ENCODE measurements at regions not wholly inside any gene's neighbourhood (a gene's known extent, or its start where the extent isn't known, plus 50 kb on each side); places are given as distances from the start of the nearest gene placed in this dataset.

DNA sequence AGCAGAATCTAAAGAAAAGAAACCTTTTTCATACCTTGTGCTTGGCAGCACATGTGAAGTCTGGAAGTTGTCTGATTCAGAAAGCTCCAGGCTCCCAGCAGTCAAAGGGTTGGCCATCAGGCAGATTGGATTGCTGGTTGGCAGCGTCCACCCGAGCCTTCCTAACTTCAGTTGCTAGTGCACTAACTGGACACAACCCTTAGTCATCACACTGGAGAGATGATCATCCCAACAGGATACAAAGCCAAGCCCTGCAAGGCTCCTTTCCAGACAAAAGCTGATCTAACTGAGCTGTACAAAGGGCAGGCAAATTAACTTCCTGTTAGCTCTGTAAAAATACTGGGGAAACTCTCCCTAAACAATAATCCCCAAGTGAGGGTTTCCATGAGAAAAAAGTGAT is 185.6 kb downstream of the SNX18 start:
- CTCF ChIA-PET, result no interaction called here
- H3K9me3 ChIP-seq (ENCODE audit: control insufficient read depth in 2 of 3, low read length in 3 of 3), result no peaks in the 10 kb centered on the region
- Mint-ChIP-seq H3K4me3 (no peak overlapping the region), H3K27me3 (peaks cover 0 to 9% (median 0%) of the 10 kb centered on the region in 5 donors), H3K36me3 (peaks cover 0 to 3% (median 0%) of the 10 kb centered on the region in 5 donors), H3K4me1 (peaks cover 0 to 16% (median 5%) of the 10 kb centered on the region in 7 donors), H3K9me3 (no peaks in the 10 kb centered on the region), H3K27ac (peak overlapping the region in 1 of 9 donors; percentile 18)
- no peak for ATAC-seq
- no peak overlapping the region for H3K27ac ChIP-seq (ENCODE audit: low read depth, low read length)
- no peaks in the 10 kb centered on the region for H3K4me1 ChIP-seq (ENCODE audit: control insufficient read depth in 2 of 2, insufficient read depth in 2 of 2, low read length in 2 of 2)
- H3K36me3 ChIP-seq (ENCODE audit: control insufficient read depth in 2 of 3, insufficient read depth in 3 of 3, low read length in 3 of 3), result no peaks in the 10 kb centered on the region
- POLR2A ChIA-PET, result interaction anchor here (0.6 kb wide), 1 partner anchor 15 kb away, joined by 3 read pairs; no protein-coding TSS in a partner anchor
- H3K27me3 ChIP-seq (ENCODE audit: control insufficient read depth in 2 of 2, insufficient read depth in 2 of 2, low read length in 2 of 2), result no peaks in the 10 kb centered on the region
- DNase-seq, result no peak
- no peak overlapping the region for H3K4me3 ChIP-seq (ENCODE audit: low read length)
- intact Hi-C loops (cut with micrococcal nuclease), result no loop called here

DNA sequence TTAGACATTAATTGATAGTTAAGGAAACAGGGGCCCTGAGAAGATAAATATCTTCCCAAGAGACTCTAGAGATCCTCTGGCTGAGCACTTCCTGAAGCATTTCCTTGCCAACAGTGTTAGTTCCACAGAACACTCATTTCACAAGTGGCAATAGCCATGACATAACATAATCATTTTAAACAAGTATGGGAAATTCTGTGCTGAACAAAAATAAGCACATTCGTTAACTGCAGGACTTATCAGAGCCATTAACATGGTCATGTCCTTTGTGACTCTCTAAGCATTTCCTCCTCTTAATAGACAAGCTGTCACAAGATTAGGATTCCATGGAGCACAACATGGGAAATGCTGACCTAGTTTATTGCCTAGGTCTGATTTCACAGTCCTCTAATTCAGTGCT is 184.9 kb downstream of the SNX18 start:
- DNase-seq, result no peak
- intact Hi-C loops (cut with micrococcal nuclease), result no loop called here
- peaks cover 0 to 3% (median 0%) of the 10 kb centered on the region in 5 donors for H3K36me3 Mint-ChIP-seq
- no peak for ATAC-seq
- no peak overlapping the region for H3K27ac Mint-ChIP-seq
- Histone ChIP-seq H3K4me3 (ENCODE audit: low read length) (no peak overlapping the region), H3K4me1 (ENCODE audit: control insufficient read depth in 2 of 2, insufficient read depth in 2 of 2, low read length in 2 of 2) (no peaks in the 10 kb centered on the region), H3K27me3 (ENCODE audit: control insufficient read depth in 2 of 2, insufficient read depth in 2 of 2, low read length in 2 of 2) (no peaks in the 10 kb centered on the region), H3K9me3 (ENCODE audit: control insufficient read depth in 2 of 3, low read length in 3 of 3) (no peaks in the 10 kb centered on the region), H3K36me3 (ENCODE audit: control insufficient read depth in 2 of 3, insufficient read depth in 3 of 3, low read length in 3 of 3) (no peaks in the 10 kb centered on the region), H3K27ac (ENCODE audit: low read depth, low read length) (no peak overlapping the region)
- H3K4me3 Mint-ChIP-seq, result no peak overlapping the region
- no peaks in the 10 kb centered on the region for H3K9me3 Mint-ChIP-seq
- peaks cover 0 to 16% (median 5%) of the 10 kb centered on the region in 7 donors for H3K4me1 Mint-ChIP-seq
- CTCF ChIA-PET, result no interaction called here
- POLR2A ChIA-PET, result no interaction called here
- peaks cover 0 to 9% (median 0%) of the 10 kb centered on the region in 5 donors for H3K27me3 Mint-ChIP-seq

DNA sequence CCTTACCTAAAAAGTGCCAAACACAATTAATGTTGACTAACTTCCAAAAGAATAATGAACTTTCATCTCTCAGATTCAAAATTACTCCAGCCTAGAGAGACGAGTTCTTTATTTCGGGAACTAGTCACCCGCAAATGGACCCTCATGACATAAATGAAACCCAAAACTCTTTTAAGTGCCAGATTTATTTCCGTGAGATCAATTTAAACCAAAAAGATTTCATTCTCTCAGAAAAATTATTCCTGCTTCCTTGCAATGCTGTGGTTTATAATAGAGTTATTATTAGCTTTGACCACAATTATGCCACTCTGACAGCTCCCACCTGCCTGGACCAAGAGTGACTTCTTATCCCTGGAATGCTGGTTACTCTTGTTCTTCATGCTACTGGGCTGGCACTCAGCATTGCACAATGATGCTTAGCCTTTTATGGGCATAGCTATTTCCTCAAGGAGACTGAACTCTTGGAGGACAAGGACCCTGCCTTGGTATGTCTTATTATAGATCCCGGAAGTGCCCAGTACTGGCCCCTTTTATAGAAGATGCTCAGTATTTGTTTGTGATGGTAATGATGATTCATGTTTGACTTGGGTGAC is 183.5 kb downstream of the SNX18 start:
- Histone ChIP-seq H3K36me3 (ENCODE audit: control insufficient read depth in 2 of 3, insufficient read depth in 3 of 3, low read length in 3 of 3) (no peaks in the 10 kb centered on the region), H3K4me3 (ENCODE audit: low read length) (no peak overlapping the region), H3K4me1 (ENCODE audit: control insufficient read depth in 2 of 2, insufficient read depth in 2 of 2, low read length in 2 of 2) (no peaks in the 10 kb centered on the region), H3K27ac (ENCODE audit: low read depth, low read length) (no peak overlapping the region), H3K27me3 (ENCODE audit: control insufficient read depth in 2 of 2, insufficient read depth in 2 of 2, low read length in 2 of 2) (no peaks in the 10 kb centered on the region), H3K9me3 (ENCODE audit: control insufficient read depth in 2 of 3, low read length in 3 of 3) (no peaks in the 10 kb centered on the region)
- Mint-ChIP-seq H3K4me3 (no peak overlapping the region), H3K27ac (no peak overlapping the region), H3K27me3 (peaks cover 0 to 7% (median 0%) of the 10 kb centered on the region in 5 donors), H3K4me1 (peaks cover 0 to 12% (median 2%) of the 10 kb centered on the region in 7 donors), H3K9me3 (no peaks in the 10 kb centered on the region), H3K36me3 (peaks cover 0 to 3% (median 0%) of the 10 kb centered on the region in 5 donors)
- ChIA-PET POLR2A (no interaction called here), CTCF (no interaction called here)
- DNase-seq (no peak), ATAC-seq (no peak)
- intact Hi-C loops (cut with micrococcal nuclease), result no loop called here

DNA sequence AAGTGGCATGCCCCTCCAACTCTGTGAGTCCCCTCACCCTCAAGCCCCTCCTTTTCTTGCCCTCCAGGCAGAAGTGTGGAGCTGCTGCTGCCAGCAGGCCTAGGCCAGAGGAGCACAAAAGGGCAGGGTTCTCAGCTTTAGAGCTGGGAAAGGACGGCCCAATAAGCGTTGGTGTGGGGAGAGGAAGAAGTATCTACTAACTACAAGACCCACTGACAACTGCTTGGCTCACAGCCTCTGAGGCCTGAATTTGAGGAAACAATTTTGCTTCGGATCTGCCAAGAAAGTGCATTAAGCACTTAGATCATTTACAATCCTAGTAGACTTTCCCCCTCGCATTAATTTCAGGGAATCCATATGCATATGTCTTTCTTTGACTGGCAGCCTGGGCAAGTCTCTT is 179.4 kb downstream of the SNX18 start:
- Mint-ChIP-seq H3K27ac (no peak overlapping the region), H3K36me3 (peaks cover 0 to 3% (median 0%) of the 10 kb centered on the region in 5 donors), H3K9me3 (peaks cover 0 to 2% (median 0%) of the 10 kb centered on the region in 11 donors), H3K4me1 (peaks cover 0 to 6% (median 0%) of the 10 kb centered on the region in 7 donors), H3K4me3 (no peak overlapping the region), H3K27me3 (peaks cover 0 to 3% (median 0%) of the 10 kb centered on the region in 5 donors)
- H3K4me3 ChIP-seq (ENCODE audit: low read length), result no peak overlapping the region
- DNase-seq (no peak), ATAC-seq (no peak)
- ChIA-PET POLR2A (no interaction called here), CTCF (interaction anchor here (0.8 kb wide), 1 partner anchor 9 kb away, joined by 3 read pairs; no protein-coding TSS in a partner anchor)
- no peaks in the 10 kb centered on the region for H3K4me1 ChIP-seq (ENCODE audit: control insufficient read depth in 2 of 2, insufficient read depth in 2 of 2, low read length in 2 of 2)
- intact Hi-C loops (cut with micrococcal nuclease), result no loop called here
- no peaks in the 10 kb centered on the region for H3K27me3 ChIP-seq (ENCODE audit: control insufficient read depth in 2 of 2, insufficient read depth in 2 of 2, low read length in 2 of 2)
- H3K9me3 ChIP-seq (ENCODE audit: control insufficient read depth in 2 of 3, low read length in 3 of 3), result no peaks in the 10 kb centered on the region
- H3K27ac ChIP-seq (ENCODE audit: low read depth, low read length), result no peak overlapping the region
- H3K36me3 ChIP-seq (ENCODE audit: control insufficient read depth in 2 of 3, insufficient read depth in 3 of 3, low read length in 3 of 3), result no peaks in the 10 kb centered on the region

DNA sequence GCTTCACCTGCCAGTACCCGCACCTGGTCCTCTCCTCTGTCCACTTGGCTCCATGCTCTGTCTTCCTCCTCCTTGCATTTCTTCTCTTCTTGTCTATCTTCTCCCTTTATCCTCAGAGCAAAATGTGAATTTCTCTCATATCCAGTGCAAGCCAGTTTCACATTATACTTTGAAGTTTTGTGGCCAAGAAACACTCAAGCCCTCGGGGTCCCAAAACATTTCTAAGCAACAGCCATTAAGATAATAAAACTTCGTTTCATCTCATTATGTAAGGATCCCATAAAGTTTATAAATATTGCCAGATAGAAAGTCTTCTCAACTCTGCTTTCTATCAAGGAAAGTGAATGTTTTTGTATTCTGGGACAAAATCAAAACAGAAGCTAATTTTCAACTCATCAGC is 178.8 kb downstream of the SNX18 start:
- H3K4me3 ChIP-seq (ENCODE audit: low read length), result no peak overlapping the region
- intact Hi-C loops (cut with micrococcal nuclease), result no loop called here
- H3K27me3 Mint-ChIP-seq, result peaks cover 0 to 5% (median 0%) of the 10 kb centered on the region in 5 donors
- no peaks in the 10 kb centered on the region for H3K36me3 ChIP-seq (ENCODE audit: control insufficient read depth in 2 of 3, insufficient read depth in 3 of 3, low read length in 3 of 3)
- no peaks in the 10 kb centered on the region for H3K4me1 ChIP-seq (ENCODE audit: control insufficient read depth in 2 of 2, insufficient read depth in 2 of 2, low read length in 2 of 2)
- no peak overlapping the region for H3K4me3 Mint-ChIP-seq
- H3K4me1 Mint-ChIP-seq, result peaks cover 0 to 6% (median 0%) of the 10 kb centered on the region in 7 donors
- no peak for DNase-seq
- no peaks in the 10 kb centered on the region for H3K9me3 ChIP-seq (ENCODE audit: control insufficient read depth in 2 of 3, low read length in 3 of 3)
- no peak overlapping the region for H3K27ac ChIP-seq (ENCODE audit: low read depth, low read length)
- no peak for ATAC-seq
- POLR2A ChIA-PET, result no interaction called here
- peaks cover 0 to 2% (median 0%) of the 10 kb centered on the region in 11 donors for H3K9me3 Mint-ChIP-seq
- H3K27me3 ChIP-seq (ENCODE audit: control insufficient read depth in 2 of 2, insufficient read depth in 2 of 2, low read length in 2 of 2), result no peaks in the 10 kb centered on the region
- H3K36me3 Mint-ChIP-seq, result peaks cover 0 to 6% (median 0%) of the 10 kb centered on the region in 5 donors
- CTCF ChIA-PET, result no interaction called here
- peak overlapping the region in 1 of 9 donors; percentile 63 for H3K27ac Mint-ChIP-seq

DNA sequence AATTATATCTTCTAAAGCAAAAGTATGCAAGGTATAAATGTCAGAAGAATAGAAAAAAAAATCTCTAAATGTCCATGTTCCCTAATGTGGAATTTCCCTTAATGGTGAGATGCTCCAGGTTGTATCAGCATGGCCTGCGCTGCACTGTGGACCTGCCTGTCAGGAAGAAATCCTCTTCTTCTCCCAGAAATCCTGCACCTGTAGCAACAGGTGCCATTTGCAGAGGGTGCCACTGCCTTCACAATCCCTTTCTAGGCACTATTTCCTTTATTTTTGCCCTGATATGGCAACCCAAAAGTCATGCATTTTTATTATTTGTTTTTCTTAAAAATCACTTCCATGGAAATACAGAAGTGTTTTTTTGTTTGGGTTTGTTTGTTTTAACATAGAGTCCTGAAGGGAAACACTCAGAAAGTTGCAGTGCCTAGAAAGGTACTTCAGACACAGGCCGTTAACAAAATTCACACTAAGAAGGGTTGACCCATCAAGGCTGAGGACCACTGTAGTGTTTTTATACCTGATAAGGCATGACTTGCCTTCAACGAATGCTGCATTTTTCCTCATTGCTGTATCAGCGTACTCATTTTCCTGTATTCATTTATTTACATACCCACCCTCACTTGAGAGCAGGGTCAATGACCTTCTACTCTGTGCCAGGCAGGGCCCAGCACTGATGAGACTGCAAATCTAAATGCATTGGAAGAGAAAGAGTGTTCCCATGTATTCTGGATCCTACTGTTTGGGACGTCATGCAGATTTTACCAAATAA is 177.8 kb downstream of the SNX18 start:
- intact Hi-C loops (cut with micrococcal nuclease), result no loop called here
- ChIA-PET CTCF (no interaction called here), POLR2A (no interaction called here)
- H3K4me3 ChIP-seq (ENCODE audit: low read length), result no peak overlapping the region
- H3K27me3 ChIP-seq (ENCODE audit: control insufficient read depth in 2 of 2, insufficient read depth in 2 of 2, low read length in 2 of 2), result no peaks in the 10 kb centered on the region
- Mint-ChIP-seq H3K36me3 (peaks cover 0 to 8% (median 0%) of the 10 kb centered on the region in 5 donors), H3K27ac (no peak overlapping the region), H3K9me3 (peaks cover 0 to 2% (median 0%) of the 10 kb centered on the region in 11 donors), H3K4me3 (no peak overlapping the region), H3K27me3 (peaks cover 0 to 13% (median 0%) of the 10 kb centered on the region in 5 donors), H3K4me1 (peaks cover 0 to 10% (median 0%) of the 10 kb centered on the region in 7 donors)
- DNase-seq (no peak), ATAC-seq (no peak)
- no peaks in the 10 kb centered on the region for H3K9me3 ChIP-seq (ENCODE audit: control insufficient read depth in 2 of 3, low read length in 3 of 3)
- H3K4me1 ChIP-seq (ENCODE audit: control insufficient read depth in 2 of 2, insufficient read depth in 2 of 2, low read length in 2 of 2), result no peaks in the 10 kb centered on the region
- no peaks in the 10 kb centered on the region for H3K36me3 ChIP-seq (ENCODE audit: control insufficient read depth in 2 of 3, insufficient read depth in 3 of 3, low read length in 3 of 3)
- no peak overlapping the region for H3K27ac ChIP-seq (ENCODE audit: low read depth, low read length)
